ENCODE measurements at regions not wholly inside any gene's neighbourhood (a gene's known extent, or its start where the extent isn't known, plus 50 kb on each side); places are given as distances from the start of the nearest gene placed in this dataset.

DNA sequence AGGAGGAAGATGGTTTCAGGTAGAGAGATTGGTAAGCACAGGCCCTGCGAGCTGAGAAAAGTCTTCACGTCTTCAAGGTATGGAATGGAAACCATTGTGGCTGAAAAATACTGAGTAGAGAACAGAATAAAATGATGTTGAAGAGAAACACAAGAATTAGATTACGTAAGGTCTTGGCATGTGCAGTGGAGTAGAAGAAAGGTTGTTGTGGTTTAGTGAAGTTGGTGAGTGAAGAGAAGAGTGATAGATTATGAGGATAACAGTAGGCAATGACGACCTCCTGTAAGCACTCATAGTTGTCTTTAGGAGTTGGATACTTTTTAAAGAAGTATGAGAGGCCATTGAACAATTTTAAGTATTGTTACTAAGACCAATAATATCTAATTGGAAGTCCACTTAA lies 642.6 kb downstream of the PCDH7 start:
- no peak for ATAC-seq
- TF ChIP-seq CSRNP3 (CRISPR knock-in tag; IDR thresholded peaks at IDR 0.05), result no peak
- TF ChIP-seq OSR1 (CRISPR knock-in tag; IDR thresholded peaks at IDR 0.05), result no peak
- TF ChIP-seq, protein P1, sequence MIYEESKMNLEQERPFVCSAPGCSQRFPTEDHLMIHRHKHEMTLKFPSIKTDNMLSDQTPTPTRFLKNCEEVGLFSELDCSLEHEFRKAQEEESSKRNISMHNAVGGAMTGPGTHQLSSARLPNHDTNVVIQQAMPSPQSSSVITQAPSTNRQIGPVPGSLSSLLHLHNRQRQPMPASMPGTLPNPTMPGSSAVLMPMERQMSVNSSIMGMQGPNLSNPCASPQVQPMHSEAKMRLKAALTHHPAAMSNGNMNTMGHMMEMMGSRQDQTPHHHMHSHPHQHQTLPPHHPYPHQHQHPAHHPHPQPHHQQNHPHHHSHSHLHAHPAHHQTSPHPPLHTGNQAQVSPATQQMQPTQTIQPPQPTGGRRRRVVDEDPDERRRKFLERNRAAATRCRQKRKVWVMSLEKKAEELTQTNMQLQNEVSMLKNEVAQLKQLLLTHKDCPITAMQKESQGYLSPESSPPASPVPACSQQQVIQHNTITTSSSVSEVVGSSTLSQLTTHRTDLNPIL (CRISPR knock-in tag; IDR thresholded peaks at IDR 0.05; ENCODE audit: low read depth), result no peak
- TF ChIP-seq TOX (CRISPR knock-in tag; IDR thresholded peaks at IDR 0.05; ENCODE audit: borderline replicate concordance), result no peak
- no peak for TF ChIP-seq ZFP3 (CRISPR knock-in tag; IDR thresholded peaks at IDR 0.05)
- no peak for TF ChIP-seq CSDC2 (CRISPR knock-in tag; IDR thresholded peaks at IDR 0.05)
- no peak for TF ChIP-seq ZC3H10 (CRISPR knock-in tag; IDR thresholded peaks at IDR 0.05)
- no peak for TF ChIP-seq ZFP30 (CRISPR knock-in tag; IDR thresholded peaks at IDR 0.05)
- no peak for TF ChIP-seq TSHZ2 (CRISPR knock-in tag; IDR thresholded peaks at IDR 0.05)
- TF ChIP-seq RARB (CRISPR knock-in tag; IDR thresholded peaks at IDR 0.05), result no peak
- no peak for TF ChIP-seq POU6F1 (CRISPR knock-in tag; IDR thresholded peaks at IDR 0.05; ENCODE audit: borderline replicate concordance, low read depth)
- TF ChIP-seq ZNF70 (CRISPR knock-in tag; IDR thresholded peaks at IDR 0.05), result no peak
- no peak for TF ChIP-seq SNAI2 (CRISPR knock-in tag; IDR thresholded peaks at IDR 0.05)
- no peak for TF ChIP-seq TCF4 (CRISPR knock-in tag; IDR thresholded peaks at IDR 0.05; ENCODE audit: borderline replicate concordance)
- no peak for TF ChIP-seq ARNTL (CRISPR knock-in tag; IDR thresholded peaks at IDR 0.05; ENCODE audit: borderline replicate concordance, low read depth)
- TF ChIP-seq ESRRG (CRISPR knock-in tag; IDR thresholded peaks at IDR 0.05), result no peak
- TF ChIP-seq ZNF565 (CRISPR knock-in tag; conservative IDR thresholded peaks at IDR 0.05; ENCODE audit: low read depth), result no peak
- TF ChIP-seq PATZ1 (CRISPR knock-in tag; IDR thresholded peaks at IDR 0.05; ENCODE audit: borderline replicate concordance), result no peak
- TF ChIP-seq BACH2 (CRISPR knock-in tag; IDR thresholded peaks at IDR 0.05; ENCODE audit: borderline replicate concordance), result no peak
- TF ChIP-seq ZNF8 (CRISPR knock-in tag; IDR thresholded peaks at IDR 0.05), result no peak

DNA sequence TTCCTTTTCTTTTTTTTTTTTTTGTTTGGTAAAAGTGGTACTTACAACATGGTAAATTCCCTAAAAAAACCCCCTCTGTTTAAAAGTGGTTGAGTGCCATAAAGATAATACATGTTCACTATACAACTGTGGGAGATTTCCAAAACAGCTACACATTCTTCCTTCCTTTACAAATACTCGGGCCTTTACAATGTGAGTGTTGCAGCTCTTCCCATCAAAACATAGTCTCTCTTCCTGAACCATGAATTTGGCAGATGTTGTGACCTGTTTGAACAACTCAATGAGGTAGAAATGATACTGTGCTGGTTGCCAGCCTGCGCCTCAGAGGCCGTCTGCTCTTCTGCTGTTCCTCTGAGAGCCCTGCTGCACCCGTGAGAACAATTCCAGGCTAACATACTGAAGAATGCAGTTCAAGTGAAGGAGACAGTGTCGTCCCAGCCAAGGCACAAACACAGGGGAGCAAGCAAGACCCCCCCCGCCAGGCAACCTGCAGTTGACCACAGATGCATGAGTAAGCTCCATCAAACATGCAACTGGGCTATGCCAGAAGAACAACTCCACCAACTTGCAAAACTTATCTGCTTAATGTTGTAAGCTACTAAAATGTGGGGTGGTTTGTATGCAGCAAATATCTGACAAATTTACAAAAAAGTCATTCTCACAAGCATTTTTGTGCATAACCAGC lies 645.0 kb downstream of the PCDH7 start:
- ATAC-seq, result no peak
- TF ChIP-seq POU6F1 (CRISPR knock-in tag; IDR thresholded peaks at IDR 0.05; ENCODE audit: borderline replicate concordance, low read depth) (no peak), CSDC2 (CRISPR knock-in tag; IDR thresholded peaks at IDR 0.05) (no peak), PATZ1 (CRISPR knock-in tag; IDR thresholded peaks at IDR 0.05; ENCODE audit: borderline replicate concordance) (no peak), ZFP30 (CRISPR knock-in tag; IDR thresholded peaks at IDR 0.05) (no peak), GLIS3 (CRISPR knock-in tag; IDR thresholded peaks at IDR 0.05) (no peak), ESRRG (CRISPR knock-in tag; IDR thresholded peaks at IDR 0.05) (no peak), ZNF8 (CRISPR knock-in tag; IDR thresholded peaks at IDR 0.05) (no peak)

Data from SK-N-SH treated with all-trans-retinoic acid at 6 μM for 48 hours (cell line).